ENCODE measurements at regions not wholly inside any gene's neighbourhood (a gene's known extent, or its start where the extent isn't known, plus 50 kb on each side); places are given as distances from the start of the nearest gene placed in this dataset.
"Not testable (repeated sequence)": the region's sequence is repeated elsewhere in the genome, so short reads cannot be mapped to it uniquely, and the experiment has no call there.

DNA sequence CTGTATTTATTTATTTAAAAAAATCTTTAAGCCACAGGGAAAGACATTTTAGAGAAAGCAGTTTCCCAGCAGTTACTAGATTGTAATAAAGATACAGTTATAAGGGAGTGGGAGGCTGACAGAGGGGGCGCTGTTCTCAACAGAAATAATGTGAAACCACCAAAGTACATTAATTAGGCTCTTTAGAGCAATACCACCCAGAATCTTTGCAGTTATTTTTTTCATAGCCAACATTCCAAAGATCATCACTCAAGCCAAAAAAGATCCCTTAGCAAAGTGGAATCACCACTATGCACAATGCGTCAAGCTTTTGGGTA lies 331.3 kb upstream of the DEFB112 start:
- ATAC-seq = no peak
- DNase-seq (ENCODE audit: low read depth, low spot score) = no peak
- peak overlapping the region; percentile 13 to 16; a peak in 3 of 4 replicates for H3K4me3 ChIP-seq (ENCODE audit: low read depth in 2 of 2, low read length in 2 of 2)
- BruUV-seq (replicated peaks) = no TSS peak
- ChIA-PET POLR2A (no interaction called here), CTCF (no interaction called here)
- no peaks in the 10 kb centered on the region for H3K4me1 ChIP-seq (ENCODE audit: control insufficient read depth, insufficient read depth, low read length)
- no peaks in the 10 kb centered on the region for H3K36me3 ChIP-seq (ENCODE audit: control insufficient read depth, insufficient read depth, low read length)
- in situ Hi-C loops (cut with HindIII; ENCODE audit: low pct_unique_long_range_greater_than_20kb, low sequenced_read_pairs) (no loop called here), intact Hi-C loops (cut with micrococcal nuclease; ENCODE audit: unreplicated experiment) (no loop called here)
- H3K9me3 ChIP-seq (ENCODE audit: control insufficient read depth, insufficient read depth, low read depth, low read length) = no peaks in the 10 kb centered on the region
- H3K27me3 ChIP-seq (ENCODE audit: control insufficient read depth, insufficient read depth, low read length) = no peaks in the 10 kb centered on the region
- H3K27ac ChIP-seq (ENCODE audit: low read length) = no peak overlapping the region
- TF ChIP-seq CTCF (IDR thresholded peaks at IDR 0.05) = peak; percentile 25; the same call in 1 of the 2 replicates
- TF ChIP-seq POLR2AphosphoS5 (IDR thresholded peaks at IDR 0.05; ENCODE audit: low read depth, low read length) = no peak

GRCh38 chr6:50390416-50390815 lies 322.9 kb upstream of the TFAP2D start:
- in situ Hi-C loops (cut with HindIII; ENCODE audit: low pct_unique_long_range_greater_than_20kb, low sequenced_read_pairs) = no loop called here
- Histone ChIP-seq H3K36me3 (ENCODE audit: control insufficient read depth, insufficient read depth, low read length) (no peaks in the 10 kb centered on the region), H3K9me3 (ENCODE audit: control insufficient read depth, insufficient read depth, low read depth, low read length) (no peaks in the 10 kb centered on the region), H3K27ac (ENCODE audit: low read length) (no peak overlapping the region), H3K4me1 (ENCODE audit: control insufficient read depth, insufficient read depth, low read length) (no peaks in the 10 kb centered on the region), H3K4me3 (ENCODE audit: low read depth in 2 of 2, low read length in 2 of 2) (no peak overlapping the region), H3K27me3 (ENCODE audit: control insufficient read depth, insufficient read depth, low read length) (no peaks in the 10 kb centered on the region)
- no peak for DNase-seq (ENCODE audit: low read depth, low spot score)
- CTCF ChIA-PET = no interaction called here
- no peak for TF ChIP-seq SIN3A (IDR thresholded peaks at IDR 0.05; ENCODE audit: borderline replicate concordance, insufficient read depth, low read depth, low read length)
- TF ChIP-seq TCF7L2 (IDR thresholded peaks at IDR 0.05; ENCODE audit: low read depth, low read length) = no peak
- TF ChIP-seq CTCF (IDR thresholded peaks at IDR 0.05) = no peak
- TF ChIP-seq, protein P1, sequence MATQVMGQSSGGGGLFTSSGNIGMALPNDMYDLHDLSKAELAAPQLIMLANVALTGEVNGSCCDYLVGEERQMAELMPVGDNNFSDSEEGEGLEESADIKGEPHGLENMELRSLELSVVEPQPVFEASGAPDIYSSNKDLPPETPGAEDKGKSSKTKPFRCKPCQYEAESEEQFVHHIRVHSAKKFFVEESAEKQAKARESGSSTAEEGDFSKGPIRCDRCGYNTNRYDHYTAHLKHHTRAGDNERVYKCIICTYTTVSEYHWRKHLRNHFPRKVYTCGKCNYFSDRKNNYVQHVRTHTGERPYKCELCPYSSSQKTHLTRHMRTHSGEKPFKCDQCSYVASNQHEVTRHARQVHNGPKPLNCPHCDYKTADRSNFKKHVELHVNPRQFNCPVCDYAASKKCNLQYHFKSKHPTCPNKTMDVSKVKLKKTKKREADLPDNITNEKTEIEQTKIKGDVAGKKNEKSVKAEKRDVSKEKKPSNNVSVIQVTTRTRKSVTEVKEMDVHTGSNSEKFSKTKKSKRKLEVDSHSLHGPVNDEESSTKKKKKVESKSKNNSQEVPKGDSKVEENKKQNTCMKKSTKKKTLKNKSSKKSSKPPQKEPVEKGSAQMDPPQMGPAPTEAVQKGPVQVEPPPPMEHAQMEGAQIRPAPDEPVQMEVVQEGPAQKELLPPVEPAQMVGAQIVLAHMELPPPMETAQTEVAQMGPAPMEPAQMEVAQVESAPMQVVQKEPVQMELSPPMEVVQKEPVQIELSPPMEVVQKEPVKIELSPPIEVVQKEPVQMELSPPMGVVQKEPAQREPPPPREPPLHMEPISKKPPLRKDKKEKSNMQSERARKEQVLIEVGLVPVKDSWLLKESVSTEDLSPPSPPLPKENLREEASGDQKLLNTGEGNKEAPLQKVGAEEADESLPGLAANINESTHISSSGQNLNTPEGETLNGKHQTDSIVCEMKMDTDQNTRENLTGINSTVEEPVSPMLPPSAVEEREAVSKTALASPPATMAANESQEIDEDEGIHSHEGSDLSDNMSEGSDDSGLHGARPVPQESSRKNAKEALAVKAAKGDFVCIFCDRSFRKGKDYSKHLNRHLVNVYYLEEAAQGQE (IDR thresholded peaks at IDR 0.05; ENCODE audit: insufficient read depth in 1 of 2, low read depth in 2 of 2, low read length in 1 of 2) = no peak
- intact Hi-C loops (cut with micrococcal nuclease; ENCODE audit: unreplicated experiment) = no loop called here
- no TSS peak for BruUV-seq (replicated peaks)
- no peak for ATAC-seq
- POLR2A ChIA-PET = no interaction called here

DNA sequence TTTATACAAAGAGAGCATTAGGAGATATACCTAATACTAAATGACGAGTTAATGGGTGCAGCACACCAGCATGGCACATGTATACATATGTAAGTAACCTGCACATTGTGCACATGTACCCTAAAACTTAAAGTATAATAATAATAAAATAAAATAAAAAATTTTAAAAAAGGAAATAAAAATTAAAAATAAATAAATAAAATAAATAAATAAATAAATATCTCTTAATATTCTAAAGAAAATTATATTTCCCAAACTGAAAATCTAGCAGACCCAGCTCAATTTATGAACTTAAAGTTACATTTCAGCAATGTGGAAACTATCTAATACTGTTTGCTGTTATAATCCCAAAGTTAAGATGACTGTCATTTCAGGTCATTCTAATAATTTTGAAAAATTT lies 319.2 kb upstream of the TFAP2D start:
- in situ Hi-C loops (cut with HindIII; ENCODE audit: low pct_unique_long_range_greater_than_20kb, low sequenced_read_pairs); H3K27me3 ChIP-seq (ENCODE audit: control insufficient read depth, insufficient read depth, low read length); CTCF ChIA-PET: not testable (repeated sequence)

More for the DNA sequence above, 319.2 kb upstream of the TFAP2D start:
- H3K4me3 ChIP-seq (ENCODE audit: low read depth in 2 of 2, low read length in 2 of 2); H3K9me3 ChIP-seq (ENCODE audit: control insufficient read depth, insufficient read depth, low read depth, low read length); H3K27ac ChIP-seq (ENCODE audit: low read length); intact Hi-C loops (cut with micrococcal nuclease; ENCODE audit: unreplicated experiment); POLR2A ChIA-PET; BruUV-seq (replicated peaks); DNase-seq (ENCODE audit: low read depth, low spot score); H3K36me3 ChIP-seq (ENCODE audit: control insufficient read depth, insufficient read depth, low read length); ATAC-seq; H3K4me1 ChIP-seq (ENCODE audit: control insufficient read depth, insufficient read depth, low read length): not testable (repeated sequence)
